ENCODE measurements at regions not wholly inside any gene's neighbourhood (a gene's known extent, or its start where the extent isn't known, plus 50 kb on each side); places are given as distances from the start of the nearest gene placed in this dataset.

GRCh38 chr10:75303045-75303777 is 67.5 kb upstream of the COMTD1 start:
- TF ChIP-seq CTCF (IDR thresholded peaks at IDR 0.05; ENCODE audit: insufficient read depth, low read length, poor library complexity, severe bottlenecking): no peak
- Histone ChIP-seq H3K27me3 (replicated peaks; ENCODE audit: control insufficient read depth, insufficient read depth, low read length) (no peaks in the 10 kb centered on the region), H3K36me3 (ENCODE audit: control insufficient read depth, insufficient read depth, low read length) (no peaks in the 10 kb centered on the region), H3K4me3 (replicated peaks; ENCODE audit: low read depth, low read length) (no peak overlapping the region)
- no peak for DNase-seq (ENCODE audit: extremely low read depth, insufficient read length)

- DNase-seq (ENCODE audit: extremely low read depth, insufficient read length): no peak
- H3K36me3 ChIP-seq (ENCODE audit: control insufficient read depth, insufficient read depth, low read length): no peaks in the 10 kb centered on the region
- no peaks in the 10 kb centered on the region for H3K27me3 ChIP-seq (replicated peaks; ENCODE audit: control insufficient read depth, insufficient read depth, low read length)
- TF ChIP-seq CTCF (IDR thresholded peaks at IDR 0.05; ENCODE audit: insufficient read depth, low read length, poor library complexity, severe bottlenecking): no peak
- H3K4me3 ChIP-seq (replicated peaks; ENCODE audit: low read depth, low read length): no peak overlapping the region
Observed at GRCh38 chr10:75302029-75302428, 66.3 kb upstream of the COMTD1 start.

- TF ChIP-seq CTCF (IDR thresholded peaks at IDR 0.05; ENCODE audit: insufficient read depth, low read length, poor library complexity, severe bottlenecking): no peak
- H3K36me3 ChIP-seq (ENCODE audit: control insufficient read depth, insufficient read depth, low read length): no peaks in the 10 kb centered on the region
- peaks cover 3% of the 10 kb centered on the region for H3K27me3 ChIP-seq (replicated peaks; ENCODE audit: control insufficient read depth, insufficient read depth, low read length)
- no peak overlapping the region for H3K4me3 ChIP-seq (replicated peaks; ENCODE audit: low read depth, low read length)
- no peak for DNase-seq (ENCODE audit: extremely low read depth, insufficient read length)
Observed at GRCh38 chr10:75297021-75297599, 61.4 kb upstream of the COMTD1 start.

- DNase-seq (ENCODE audit: extremely low read depth, insufficient read length): no peak
- no peak for TF ChIP-seq CTCF (IDR thresholded peaks at IDR 0.05; ENCODE audit: insufficient read depth, low read length, poor library complexity, severe bottlenecking)
- Histone ChIP-seq H3K36me3 (ENCODE audit: control insufficient read depth, insufficient read depth, low read length) (no peaks in the 10 kb centered on the region), H3K4me3 (replicated peaks; ENCODE audit: low read depth, low read length) (no peak overlapping the region), H3K27me3 (replicated peaks; ENCODE audit: control insufficient read depth, insufficient read depth, low read length) (peaks cover 3% of the 10 kb centered on the region)
Observed at GRCh38 chr10:75295868-75296441, 60.2 kb upstream of the COMTD1 start.

GRCh38 chr10:75294866-75295701 is 59.3 kb upstream of the COMTD1 start:
- Histone ChIP-seq H3K27me3 (replicated peaks; ENCODE audit: control insufficient read depth, insufficient read depth, low read length) (peaks cover 3% of the 10 kb centered on the region), H3K36me3 (ENCODE audit: control insufficient read depth, insufficient read depth, low read length) (no peaks in the 10 kb centered on the region), H3K4me3 (replicated peaks; ENCODE audit: low read depth, low read length) (peak overlapping the region; percentile 50)
- TF ChIP-seq CTCF (IDR thresholded peaks at IDR 0.05; ENCODE audit: insufficient read depth, low read length, poor library complexity, severe bottlenecking): peak; percentile 17
- DNase-seq (ENCODE audit: extremely low read depth, insufficient read length): peak; percentile 42

Data from GM06990 (cell line).